BE2C (cell line): ENCODE measurements at regions not wholly inside any gene's neighbourhood (a gene's known extent, or its start where the extent isn't known, plus 50 kb on each side); places are given as distances from the start of the nearest gene placed in this dataset.

Experiments
- DNase-seq: peaks from one replicate; pipeline ENCODE4 v3.0.0-alpha.2; 2020
- H3K27me3 ChIP-seq: fragments of 250-450 bp; sonication (Bioruptor Pico); 2 replicates; pipeline ENCODE4 v1.5.1; 2020; ENCODE audit warnings: mild to moderate bottlenecking
- H3K36me3 ChIP-seq: fragments of 250-450 bp; sonication (Bioruptor Pico); 2 replicates; pipeline ENCODE4 v1.5.1; 2020; ENCODE audit warnings: mild to moderate bottlenecking
- H3K4me1 ChIP-seq: fragments of 250-450 bp; sonication (Bioruptor Pico); 2 replicates; pipeline ENCODE4 v1.5.1; 2020
- H3K4me3 ChIP-seq: 2 replicates; pipeline ENCODE4 v1.5.1; 2011; ENCODE audit warnings: low read depth, low read length
- H3K9me3 ChIP-seq: fragments of 250-450 bp; sonication (Bioruptor Pico); 2 replicates; pipeline ENCODE4 v1.5.1; 2020
- TF ChIP-seq, protein P1 (sequence below): IDR thresholded peaks from 2 replicates; pipeline ENCODE4 v1.5.1; 2012; ENCODE audit warnings: mild to moderate bottlenecking, low read depth, low read length

DNA sequence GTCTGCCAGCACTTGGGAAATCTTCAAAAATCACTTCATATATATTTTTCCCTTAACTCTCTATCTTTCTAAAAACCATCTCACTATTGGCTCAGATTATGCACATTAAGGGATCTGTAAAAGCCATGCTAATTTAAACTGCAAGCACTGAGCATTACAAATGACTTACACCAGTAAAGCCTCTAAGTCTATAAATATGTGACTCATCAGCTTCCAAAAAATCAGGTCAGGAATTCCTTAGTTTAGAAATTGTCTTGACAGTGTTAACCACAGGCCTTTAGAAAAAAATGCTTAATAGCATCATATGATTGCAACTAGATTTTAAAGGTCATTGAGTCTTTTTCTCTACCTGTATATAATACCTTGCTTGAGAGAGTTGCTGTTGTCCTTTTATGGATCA lies 1113.6 kb upstream of the PIK3C3 start:
- no peaks in the 10 kb centered on the region for H3K27me3 ChIP-seq
- H3K9me3 ChIP-seq: no peaks in the 10 kb centered on the region
- H3K4me1 ChIP-seq: no peaks in the 10 kb centered on the region
- TF ChIP-seq, protein P1, sequence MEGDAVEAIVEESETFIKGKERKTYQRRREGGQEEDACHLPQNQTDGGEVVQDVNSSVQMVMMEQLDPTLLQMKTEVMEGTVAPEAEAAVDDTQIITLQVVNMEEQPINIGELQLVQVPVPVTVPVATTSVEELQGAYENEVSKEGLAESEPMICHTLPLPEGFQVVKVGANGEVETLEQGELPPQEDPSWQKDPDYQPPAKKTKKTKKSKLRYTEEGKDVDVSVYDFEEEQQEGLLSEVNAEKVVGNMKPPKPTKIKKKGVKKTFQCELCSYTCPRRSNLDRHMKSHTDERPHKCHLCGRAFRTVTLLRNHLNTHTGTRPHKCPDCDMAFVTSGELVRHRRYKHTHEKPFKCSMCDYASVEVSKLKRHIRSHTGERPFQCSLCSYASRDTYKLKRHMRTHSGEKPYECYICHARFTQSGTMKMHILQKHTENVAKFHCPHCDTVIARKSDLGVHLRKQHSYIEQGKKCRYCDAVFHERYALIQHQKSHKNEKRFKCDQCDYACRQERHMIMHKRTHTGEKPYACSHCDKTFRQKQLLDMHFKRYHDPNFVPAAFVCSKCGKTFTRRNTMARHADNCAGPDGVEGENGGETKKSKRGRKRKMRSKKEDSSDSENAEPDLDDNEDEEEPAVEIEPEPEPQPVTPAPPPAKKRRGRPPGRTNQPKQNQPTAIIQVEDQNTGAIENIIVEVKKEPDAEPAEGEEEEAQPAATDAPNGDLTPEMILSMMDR: no peak
- DNase-seq: no peak
- no peaks in the 10 kb centered on the region for H3K36me3 ChIP-seq
- H3K4me3 ChIP-seq: no peak overlapping the region

DNA sequence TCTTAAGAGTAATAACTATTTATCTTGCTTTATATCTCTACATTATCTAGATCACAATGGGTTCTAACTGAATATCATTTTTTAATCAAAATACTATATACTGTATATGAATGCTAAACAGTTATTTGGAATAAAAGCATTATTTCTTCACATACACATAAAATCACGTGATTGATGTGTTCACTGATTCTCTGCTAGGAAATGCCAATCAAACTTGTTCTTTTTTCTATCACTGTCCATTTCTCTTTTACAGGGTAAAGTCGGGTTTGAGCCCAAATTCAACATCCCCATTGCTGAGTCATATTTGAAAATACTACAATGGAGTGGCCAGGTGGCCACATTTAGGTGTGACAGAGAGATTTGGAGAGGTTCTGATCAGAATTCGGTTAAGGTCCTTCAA lies 1114.0 kb upstream of the PIK3C3 start:
- Histone ChIP-seq H3K4me3 (no peak overlapping the region), H3K4me1 (no peaks in the 10 kb centered on the region), H3K27me3 (no peaks in the 10 kb centered on the region), H3K9me3 (no peaks in the 10 kb centered on the region), H3K36me3 (no peaks in the 10 kb centered on the region)
- TF ChIP-seq, protein P1: no peak
- DNase-seq: no peak

DNA sequence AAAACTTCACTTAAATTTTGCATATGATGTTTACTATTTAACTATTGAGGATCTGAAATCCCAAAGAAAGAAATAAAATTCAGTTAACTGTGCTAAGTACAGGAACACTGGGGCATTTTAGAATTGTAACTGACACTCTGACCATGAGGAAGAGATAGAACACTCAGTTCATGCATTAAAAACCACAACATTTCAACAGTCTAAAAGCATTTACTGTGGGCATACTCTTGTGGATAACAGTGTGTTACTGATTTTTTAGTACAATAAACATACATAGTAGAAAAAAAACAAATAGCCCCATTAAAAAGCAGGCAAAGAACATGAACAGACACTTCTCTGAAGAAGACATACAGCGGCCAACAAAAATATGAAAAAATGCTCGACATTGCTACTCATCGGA lies 1122.7 kb upstream of the PIK3C3 start:
- no peak overlapping the region for H3K4me3 ChIP-seq
- H3K27me3 ChIP-seq: no peaks in the 10 kb centered on the region
- TF ChIP-seq, protein P1: no peak
- no peaks in the 10 kb centered on the region for H3K9me3 ChIP-seq
- no peak for DNase-seq
- no peaks in the 10 kb centered on the region for H3K4me1 ChIP-seq
- no peaks in the 10 kb centered on the region for H3K36me3 ChIP-seq

DNA sequence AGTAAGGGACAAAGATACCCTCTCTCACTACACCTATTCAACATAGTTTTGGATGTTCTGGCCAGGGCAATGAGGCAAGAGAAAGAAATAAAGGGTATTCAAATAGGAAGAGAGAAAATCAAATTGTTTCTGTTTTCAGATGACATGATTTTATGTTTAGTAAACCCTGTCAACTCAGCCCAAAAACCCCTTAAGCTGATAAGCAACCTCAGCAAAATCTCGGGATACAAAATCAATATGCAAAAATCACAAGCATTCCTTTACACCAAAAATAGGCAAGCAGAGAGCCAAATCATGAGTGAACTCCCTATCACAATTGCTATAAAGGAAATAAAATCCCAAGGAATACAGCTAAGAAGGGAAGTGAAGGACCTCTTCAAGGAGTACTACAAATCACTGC lies 1130.7 kb upstream of the PIK3C3 start:
- H3K4me1 ChIP-seq: no peaks in the 10 kb centered on the region
- H3K36me3 ChIP-seq: no peaks in the 10 kb centered on the region
- H3K9me3 ChIP-seq: no peaks in the 10 kb centered on the region
- TF ChIP-seq, protein P1: no peak
- H3K4me3 ChIP-seq: no peak overlapping the region
- DNase-seq: no peak
- H3K27me3 ChIP-seq: no peaks in the 10 kb centered on the region

DNA sequence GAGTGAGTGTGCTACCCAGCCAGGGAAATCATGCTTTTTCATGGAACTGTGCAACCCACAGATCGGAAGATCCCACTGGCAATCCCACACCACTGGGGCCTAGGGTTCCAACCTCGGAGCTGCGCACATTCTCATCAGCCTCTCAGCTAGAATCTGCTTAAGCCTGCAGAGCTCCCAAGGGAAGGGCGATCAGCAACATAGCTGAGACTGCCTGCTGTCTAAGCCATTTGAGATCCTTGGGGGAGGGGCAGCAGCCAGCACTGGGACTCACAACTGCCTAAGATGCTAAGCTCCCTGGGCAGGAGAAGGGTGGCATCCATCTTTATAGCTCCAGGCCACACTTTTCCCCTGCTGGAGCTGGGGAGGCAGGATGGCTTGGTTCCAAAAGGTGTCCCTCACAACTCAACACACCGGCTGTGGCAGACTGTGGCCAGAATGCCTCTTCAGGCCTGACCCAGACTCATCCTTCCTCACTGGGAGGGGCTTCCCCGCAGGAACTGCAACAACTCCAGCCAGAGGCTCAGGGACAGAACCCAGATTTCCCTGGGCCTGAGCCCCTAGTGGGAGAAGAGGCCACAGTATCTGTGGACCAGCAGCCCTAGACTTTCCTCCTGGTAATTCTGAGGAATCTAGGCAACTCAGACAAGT lies 1133.3 kb upstream of the PIK3C3 start:
- H3K9me3 ChIP-seq: no peaks in the 10 kb centered on the region
- no peaks in the 10 kb centered on the region for H3K4me1 ChIP-seq
- H3K4me3 ChIP-seq: no peak overlapping the region
- TF ChIP-seq, protein P1: no peak
- H3K36me3 ChIP-seq: no peaks in the 10 kb centered on the region
- DNase-seq: no peak
- no peaks in the 10 kb centered on the region for H3K27me3 ChIP-seq

DNA sequence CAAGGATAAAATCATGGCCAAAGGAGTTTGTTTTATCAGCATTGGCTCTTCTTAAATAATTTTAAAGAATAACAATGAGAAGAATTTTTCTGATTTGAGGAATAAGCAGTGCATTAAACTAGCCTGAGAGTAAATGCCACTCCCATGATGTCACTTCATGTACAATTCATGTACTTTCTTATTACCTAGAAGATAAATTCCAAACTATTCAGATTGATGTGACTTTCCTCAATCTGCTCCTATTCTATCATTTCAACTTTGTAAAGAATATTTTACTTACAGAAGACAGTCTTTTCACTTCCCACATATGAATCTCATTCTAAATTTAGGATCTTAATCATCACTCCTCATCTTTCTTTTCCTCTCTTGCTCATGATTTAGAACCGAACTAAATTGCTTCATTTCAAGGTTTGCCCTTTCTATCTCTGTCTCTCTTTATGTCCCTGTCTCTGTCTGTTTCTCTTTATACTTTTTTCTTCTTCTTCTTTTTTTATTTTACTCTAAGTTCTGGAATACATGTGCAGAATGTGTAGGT lies 1142.0 kb upstream of the PIK3C3 start:
- Histone ChIP-seq H3K4me1 (no peaks in the 10 kb centered on the region), H3K36me3 (no peaks in the 10 kb centered on the region), H3K27me3 (no peaks in the 10 kb centered on the region), H3K4me3 (no peak overlapping the region), H3K9me3 (no peaks in the 10 kb centered on the region)
- no peak for DNase-seq
- TF ChIP-seq, protein P1: no peak
